Osteocyte (in vitro differentiated cells): ENCODE measurements at regions not wholly inside any gene's neighbourhood (a gene's known extent, or its start where the extent isn't known, plus 50 kb on each side); places are given as distances from the start of the nearest gene placed in this dataset.
"Not testable (repeated sequence)": the region's sequence is repeated elsewhere in the genome, so short reads cannot be mapped to it uniquely, and the experiment has no call there.

ENCODE experiments used
- DNase-seq: peaks from one replicate; pipeline ENCODE4 v3.0.0; 2021; ENCODE audit warnings: mixed read lengths; ENCODE audit not compliant: unreplicated experiment; ENCODE audit errors: extremely low spot score
- H3K27ac Mint-ChIP-seq: one replicate; pipeline ENCODE4 v1.8.0; 2021; ENCODE audit warnings: mild to moderate bottlenecking, mixed read lengths; ENCODE audit not compliant: unreplicated experiment
- H3K27me3 Mint-ChIP-seq: one replicate; pipeline ENCODE4 v1.8.0; 2021; ENCODE audit warnings: mixed read lengths; ENCODE audit not compliant: unreplicated experiment
- H3K36me3 Mint-ChIP-seq: one replicate; pipeline ENCODE4 v1.8.0; 2021; ENCODE audit warnings: mixed read lengths; ENCODE audit not compliant: unreplicated experiment
- H3K4me1 Mint-ChIP-seq: one replicate; pipeline ENCODE4 v1.8.0; 2021; ENCODE audit warnings: mixed read lengths; ENCODE audit not compliant: unreplicated experiment
- H3K4me3 Mint-ChIP-seq: one replicate; pipeline ENCODE4 v1.8.0; 2021; ENCODE audit warnings: mild to moderate bottlenecking, moderate library complexity, mixed read lengths; ENCODE audit not compliant: unreplicated experiment
- H3K9me3 Mint-ChIP-seq: one replicate; pipeline ENCODE4 v1.8.0; 2021; ENCODE audit warnings: mixed read lengths; ENCODE audit not compliant: unreplicated experiment
- TF ChIP-seq, protein P1 (sequence below): fragments of 200-600 bp; sonication (generic); IDR thresholded peaks from 2 replicates; pipeline ENCODE4 v1.5.0; 2021; ENCODE audit warnings: antibody characterized with exemption, mild to moderate bottlenecking, moderate library complexity

DNA sequence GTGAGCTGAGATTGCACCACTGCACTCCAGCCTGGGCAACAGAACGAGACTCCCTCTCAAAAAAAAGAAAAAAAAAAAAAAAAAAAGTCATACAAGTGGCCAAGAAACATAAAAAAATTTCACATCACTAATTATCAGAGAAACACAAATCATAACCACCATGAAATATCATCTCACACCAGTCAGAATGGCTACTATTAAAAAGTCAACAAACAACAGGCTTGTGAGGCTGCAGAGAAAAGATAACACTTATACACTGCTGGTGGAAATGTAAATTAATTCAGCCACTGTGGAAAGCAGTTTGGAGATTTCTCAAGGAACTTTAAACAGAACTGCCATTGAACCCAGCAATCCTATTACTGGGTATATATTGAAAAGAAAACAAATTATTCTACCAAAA is 291.1 kb upstream of the MCTP2 start:
- no peak overlapping the region for H3K4me3 Mint-ChIP-seq

DNA sequence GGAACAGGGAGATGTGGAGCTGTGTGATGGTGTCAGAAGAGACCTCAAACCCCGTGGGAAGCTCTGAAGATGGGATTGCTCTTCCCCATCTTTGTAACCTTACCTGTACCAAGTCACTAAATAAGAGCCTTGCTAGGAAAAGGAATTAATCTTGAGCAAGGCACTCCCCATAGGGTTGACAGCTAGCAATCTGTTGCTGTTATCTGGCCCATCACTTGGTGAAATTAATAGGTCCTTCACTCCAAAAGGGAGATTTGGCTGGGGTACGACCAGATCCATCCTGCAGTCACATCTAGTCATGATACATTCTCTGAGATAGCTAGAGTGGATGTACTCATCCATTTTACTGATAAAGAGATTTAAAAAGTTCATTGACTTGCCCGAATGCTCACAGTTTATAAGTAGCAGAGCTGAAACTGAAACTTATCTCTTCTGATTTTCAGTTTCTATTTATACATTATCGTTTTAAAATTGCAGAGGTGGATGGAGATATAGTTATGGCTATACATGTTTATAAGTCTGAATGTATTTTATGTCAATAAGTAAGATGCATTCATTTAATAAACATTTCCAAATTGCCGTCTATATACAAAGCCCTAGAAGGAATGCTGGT is 299.1 kb upstream of the MCTP2 start:
- H3K4me1 Mint-ChIP-seq = peaks cover 2% of the 10 kb centered on the region
- TF ChIP-seq, protein P1, sequence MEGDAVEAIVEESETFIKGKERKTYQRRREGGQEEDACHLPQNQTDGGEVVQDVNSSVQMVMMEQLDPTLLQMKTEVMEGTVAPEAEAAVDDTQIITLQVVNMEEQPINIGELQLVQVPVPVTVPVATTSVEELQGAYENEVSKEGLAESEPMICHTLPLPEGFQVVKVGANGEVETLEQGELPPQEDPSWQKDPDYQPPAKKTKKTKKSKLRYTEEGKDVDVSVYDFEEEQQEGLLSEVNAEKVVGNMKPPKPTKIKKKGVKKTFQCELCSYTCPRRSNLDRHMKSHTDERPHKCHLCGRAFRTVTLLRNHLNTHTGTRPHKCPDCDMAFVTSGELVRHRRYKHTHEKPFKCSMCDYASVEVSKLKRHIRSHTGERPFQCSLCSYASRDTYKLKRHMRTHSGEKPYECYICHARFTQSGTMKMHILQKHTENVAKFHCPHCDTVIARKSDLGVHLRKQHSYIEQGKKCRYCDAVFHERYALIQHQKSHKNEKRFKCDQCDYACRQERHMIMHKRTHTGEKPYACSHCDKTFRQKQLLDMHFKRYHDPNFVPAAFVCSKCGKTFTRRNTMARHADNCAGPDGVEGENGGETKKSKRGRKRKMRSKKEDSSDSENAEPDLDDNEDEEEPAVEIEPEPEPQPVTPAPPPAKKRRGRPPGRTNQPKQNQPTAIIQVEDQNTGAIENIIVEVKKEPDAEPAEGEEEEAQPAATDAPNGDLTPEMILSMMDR = no peak
- DNase-seq = no peak
- H3K4me3 Mint-ChIP-seq = no peak overlapping the region
- no peaks in the 10 kb centered on the region for H3K36me3 Mint-ChIP-seq
- H3K27me3 Mint-ChIP-seq = no peaks in the 10 kb centered on the region
- H3K9me3 Mint-ChIP-seq = no peaks in the 10 kb centered on the region
- H3K27ac Mint-ChIP-seq = no peak overlapping the region

More for the DNA sequence above, 291.1 kb upstream of the MCTP2 start:
- Mint-ChIP-seq H3K4me1 (no peaks in the 10 kb centered on the region), H3K36me3 (no peaks in the 10 kb centered on the region), H3K27ac (no peak overlapping the region), H3K27me3 (no peaks in the 10 kb centered on the region), H3K9me3 (no peaks in the 10 kb centered on the region)
- no peak for DNase-seq
- TF ChIP-seq, protein P1 = no peak

DNA sequence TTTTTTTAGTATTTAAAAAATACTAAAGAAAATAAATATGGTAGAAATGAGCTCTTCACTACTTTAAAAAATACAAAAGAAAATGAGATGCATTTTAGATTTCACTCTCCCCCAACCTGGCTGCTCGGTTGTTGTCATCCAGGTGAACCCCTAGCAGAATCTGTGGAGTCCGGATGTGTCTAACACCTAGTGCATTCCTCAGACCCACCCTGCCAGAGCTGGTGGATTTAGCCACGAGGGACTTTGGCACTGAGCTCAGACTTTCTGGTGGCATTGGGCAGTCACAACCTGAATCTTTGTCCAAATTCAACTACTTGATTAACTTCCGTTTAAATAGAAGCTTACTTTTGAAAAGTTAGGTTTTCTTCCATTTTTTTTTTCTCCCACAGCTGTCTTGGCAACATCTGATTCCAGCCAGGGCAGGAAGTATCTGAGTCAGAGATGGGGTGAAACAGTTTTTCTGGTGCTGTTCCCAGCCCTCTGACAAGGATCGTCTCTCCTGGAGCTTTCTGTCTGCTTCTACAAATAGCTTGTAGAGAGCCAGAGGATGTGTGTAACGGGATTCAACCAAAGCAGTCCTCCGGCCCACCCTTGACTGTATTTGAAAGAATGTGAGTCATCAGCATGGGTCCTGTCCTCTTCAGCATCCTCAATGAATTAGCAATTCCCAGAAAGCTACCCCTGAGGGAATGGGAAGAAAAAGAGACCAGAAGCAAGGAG is 301.8 kb upstream of the MCTP2 start:
- peaks cover 2% of the 10 kb centered on the region for H3K4me1 Mint-ChIP-seq
- H3K27me3 Mint-ChIP-seq = no peaks in the 10 kb centered on the region

DNA sequence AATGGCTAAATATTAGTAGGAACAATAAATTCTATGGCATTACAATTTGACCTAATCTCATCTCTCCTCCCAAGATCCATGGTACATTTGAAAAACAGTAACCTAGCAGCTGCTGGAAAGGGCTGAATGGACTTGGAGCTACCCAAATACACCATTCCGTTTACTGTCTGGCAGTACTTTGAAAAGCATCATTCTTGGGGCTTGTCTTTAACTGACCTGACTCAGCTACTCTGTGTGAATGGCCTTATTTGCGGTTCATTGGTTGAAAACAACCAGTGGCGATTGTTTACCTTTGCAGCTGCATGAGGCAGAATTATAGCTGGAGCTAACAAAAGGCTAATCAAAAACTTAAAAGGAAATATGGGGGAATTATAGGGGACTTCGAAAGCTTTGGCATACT is 311.2 kb upstream of the MCTP2 start:
- H3K4me1 Mint-ChIP-seq = no peaks in the 10 kb centered on the region
- no peak overlapping the region for H3K27ac Mint-ChIP-seq
- no peak overlapping the region for H3K4me3 Mint-ChIP-seq
- no peaks in the 10 kb centered on the region for H3K9me3 Mint-ChIP-seq
- TF ChIP-seq, protein P1 = no peak
- H3K27me3 Mint-ChIP-seq = no peaks in the 10 kb centered on the region
- no peaks in the 10 kb centered on the region for H3K36me3 Mint-ChIP-seq
- no peak for DNase-seq

More for the DNA sequence above, 301.8 kb upstream of the MCTP2 start:
- Mint-ChIP-seq H3K27ac (no peak overlapping the region), H3K4me3 (no peak overlapping the region), H3K36me3 (no peaks in the 10 kb centered on the region), H3K9me3 (no peaks in the 10 kb centered on the region)
- TF ChIP-seq, protein P1 = no peak
- no peak for DNase-seq

DNA sequence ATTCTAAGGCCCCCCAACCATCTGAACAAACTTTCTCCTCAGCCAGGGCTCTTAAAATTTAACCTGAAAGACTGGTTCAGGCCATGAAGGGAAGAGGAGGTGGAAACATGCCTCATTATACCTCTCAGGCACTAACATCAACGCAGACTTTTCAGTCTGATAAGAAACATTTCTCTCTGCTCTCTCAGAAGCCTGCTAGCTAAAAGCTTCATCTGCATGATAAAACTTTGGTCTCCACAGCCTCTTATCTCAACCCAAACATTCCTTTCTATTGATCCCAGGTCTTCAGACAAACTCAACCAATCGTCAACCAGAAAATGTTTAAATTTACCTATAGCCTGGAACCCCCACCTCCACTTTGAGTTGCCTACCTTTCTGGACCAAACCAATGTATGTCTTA is 312.6 kb upstream of the MCTP2 start:
- not testable (repeated sequence) for H3K4me3 Mint-ChIP-seq, H3K36me3 Mint-ChIP-seq, H3K27ac Mint-ChIP-seq, H3K27me3 Mint-ChIP-seq, H3K4me1 Mint-ChIP-seq, DNase-seq, H3K9me3 Mint-ChIP-seq
